ENCODE measurements at regions not wholly inside any gene's neighbourhood (a gene's known extent, or its start where the extent isn't known, plus 50 kb on each side); places are given as distances from the start of the nearest gene placed in this dataset.
"Not testable (repeated sequence)": the region's sequence is repeated elsewhere in the genome, so short reads cannot be mapped to it uniquely, and the experiment has no call there.

DNA sequence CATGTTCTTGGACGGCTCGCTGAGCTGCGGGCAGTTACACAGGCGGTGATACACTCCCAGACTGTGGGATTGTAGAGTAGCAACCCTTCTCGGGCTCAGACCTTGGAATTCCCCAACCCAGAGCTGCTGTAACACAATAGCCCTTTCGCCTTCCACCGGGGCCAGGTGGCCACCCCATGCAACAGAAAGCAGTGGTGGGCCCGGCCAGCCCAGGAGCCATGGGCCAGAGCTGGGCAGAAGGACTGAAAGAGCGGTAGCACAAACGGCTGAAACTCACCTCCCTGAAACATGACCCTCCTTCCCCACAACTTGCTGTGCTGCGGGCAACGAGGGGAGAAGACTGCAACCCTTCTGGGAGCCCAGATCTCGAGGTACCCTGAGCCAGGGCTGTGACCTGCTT, 429.0 kb downstream of the SLITRK1 start:
- DNase-seq, result no peak

DNA sequence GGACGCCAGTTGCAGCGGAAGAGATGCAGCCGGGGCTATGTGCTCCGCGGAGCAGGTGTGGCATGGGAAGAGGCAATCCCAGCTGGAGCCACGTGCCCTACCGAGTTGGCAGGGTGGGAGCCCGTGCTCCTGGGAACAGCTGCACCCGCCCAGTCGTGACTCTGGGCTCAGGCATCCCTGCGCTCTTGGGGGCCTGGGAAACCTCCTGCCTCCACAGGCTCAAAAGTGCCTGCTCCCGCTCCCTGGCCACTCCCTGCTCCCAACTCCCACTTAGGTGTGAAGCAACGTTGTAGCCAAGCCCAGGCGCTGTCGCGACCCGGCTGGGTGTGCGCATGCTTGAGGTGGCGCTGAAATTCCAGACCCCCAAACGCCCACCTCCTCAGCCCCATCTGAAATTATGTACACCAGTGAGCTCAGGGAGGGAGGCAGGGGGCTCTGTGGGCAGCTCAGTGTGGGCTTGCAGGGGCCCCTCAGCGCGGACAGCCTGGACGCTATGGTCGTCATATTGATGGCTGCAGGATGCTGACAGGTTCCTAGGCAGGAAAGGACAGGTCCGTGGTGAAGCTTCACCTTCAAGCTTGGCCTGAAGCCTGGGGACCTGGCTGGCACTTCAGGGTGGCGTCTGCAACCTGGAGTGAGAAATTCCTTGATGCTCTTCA, 429.9 kb downstream of the SLITRK1 start:
- no peak for DNase-seq

DNA sequence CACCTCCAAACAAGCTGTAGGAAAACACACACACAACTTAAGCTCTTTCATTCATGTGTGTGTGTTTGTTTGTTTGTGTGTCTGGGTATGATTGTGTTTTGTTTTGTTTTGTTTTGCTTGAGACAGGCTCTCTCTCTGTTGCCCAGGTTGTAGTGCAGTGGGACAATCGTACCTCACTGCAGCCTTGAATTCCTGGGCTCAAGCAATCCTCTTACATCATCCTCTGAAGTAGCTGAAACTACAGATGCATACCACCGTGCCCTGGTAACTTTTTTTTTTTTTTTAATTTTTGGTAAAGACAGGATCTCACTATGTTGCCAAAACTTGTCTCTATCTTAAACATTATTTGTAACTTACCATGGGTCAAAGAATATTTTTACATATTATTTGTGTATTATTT, 431.7 kb downstream of the SLITRK1 start:
- DNase-seq, result no peak

DNA sequence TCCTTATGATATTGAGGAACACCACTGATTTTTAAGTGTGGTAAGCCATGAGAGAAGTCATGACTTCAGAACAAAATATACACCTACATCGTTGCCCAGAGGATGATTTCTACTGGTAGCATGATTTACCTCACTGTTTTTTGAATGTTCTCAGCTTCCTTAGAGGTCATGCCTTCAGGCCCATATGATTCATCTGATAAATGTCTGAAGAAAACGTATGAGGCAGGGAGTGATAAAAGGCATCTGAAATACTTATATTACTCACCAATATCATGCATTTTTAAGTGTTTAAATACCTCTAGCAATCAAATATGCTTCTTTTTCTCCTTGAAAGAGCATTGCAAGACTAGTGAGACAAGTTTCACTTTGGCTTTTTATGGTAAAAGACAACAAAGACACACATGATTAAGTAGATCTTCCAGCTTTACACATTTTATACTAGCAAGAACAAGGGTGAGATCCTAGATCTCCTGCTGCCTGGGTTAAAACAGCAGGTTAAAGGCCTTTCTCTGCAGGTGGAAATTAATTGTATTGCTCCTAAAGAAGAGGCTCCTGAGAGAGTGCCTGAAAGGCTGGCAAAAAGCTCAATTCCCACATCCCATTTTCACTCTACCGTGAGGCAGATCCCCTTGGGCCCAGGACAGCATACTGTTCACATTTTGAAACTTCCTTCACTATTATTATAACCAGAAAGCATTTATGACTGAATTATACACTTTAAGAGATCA, 432.4 kb downstream of the SLITRK1 start:
- no peak for DNase-seq

DNA sequence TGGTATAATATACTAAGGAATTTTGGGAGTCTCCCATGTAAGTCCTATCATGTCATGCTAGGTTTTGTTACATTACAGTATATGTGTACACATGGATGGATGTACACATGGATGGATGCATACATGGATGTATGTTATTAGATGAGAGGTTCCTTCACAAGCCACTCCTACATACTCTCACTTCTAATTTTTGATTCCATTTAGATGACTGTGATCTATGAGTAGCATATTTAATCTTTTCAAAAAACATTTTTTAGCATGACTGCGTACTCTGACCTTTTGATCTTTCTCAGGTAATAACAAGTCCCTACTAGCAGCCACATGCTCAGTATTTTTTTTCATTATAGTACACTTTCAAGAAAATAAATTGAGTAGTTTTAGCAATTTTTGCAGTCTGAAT, 441.8 kb downstream of the SLITRK1 start:
- no peak for DNase-seq

DNA sequence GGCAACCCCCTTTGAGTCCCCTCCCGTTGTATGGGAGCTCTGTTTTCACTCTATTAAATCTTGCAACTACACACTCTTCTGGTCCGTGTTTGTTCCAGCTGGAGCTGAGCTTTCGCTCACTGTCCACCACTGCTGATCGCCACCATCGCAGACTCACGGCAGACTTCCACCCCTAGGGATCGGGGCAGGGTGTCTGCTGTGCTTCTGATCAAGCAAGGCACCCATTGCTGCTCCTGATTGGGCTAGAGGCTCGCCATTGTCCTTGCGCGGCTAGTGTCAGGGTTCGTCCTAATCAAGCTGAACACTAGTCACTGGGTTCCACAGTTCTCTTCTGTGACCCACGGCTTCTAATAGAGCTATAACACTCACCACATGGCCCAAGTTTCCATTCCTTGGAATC, 442.8 kb downstream of the SLITRK1 start:
- DNase-seq, result not testable (repeated sequence)

DNA sequence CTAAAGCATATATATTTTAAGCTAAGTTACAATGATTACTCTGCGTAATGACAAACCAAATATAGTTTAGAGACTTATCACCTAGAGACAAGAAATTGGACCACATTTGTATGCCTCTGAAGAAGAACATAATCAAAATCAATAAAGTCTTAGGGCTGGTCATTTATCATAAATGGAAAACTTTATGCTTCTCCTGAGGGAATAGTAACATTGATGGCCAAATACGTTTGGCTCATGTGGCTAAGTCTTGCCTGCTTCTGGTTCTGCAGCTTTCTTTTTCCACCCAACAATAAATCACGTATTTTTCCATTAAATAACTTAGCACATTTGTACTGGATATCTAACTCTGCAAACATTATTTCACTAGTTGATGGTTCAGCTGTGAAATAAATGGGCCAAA, 458.4 kb downstream of the SLITRK1 start:
- no peak for DNase-seq

DNA sequence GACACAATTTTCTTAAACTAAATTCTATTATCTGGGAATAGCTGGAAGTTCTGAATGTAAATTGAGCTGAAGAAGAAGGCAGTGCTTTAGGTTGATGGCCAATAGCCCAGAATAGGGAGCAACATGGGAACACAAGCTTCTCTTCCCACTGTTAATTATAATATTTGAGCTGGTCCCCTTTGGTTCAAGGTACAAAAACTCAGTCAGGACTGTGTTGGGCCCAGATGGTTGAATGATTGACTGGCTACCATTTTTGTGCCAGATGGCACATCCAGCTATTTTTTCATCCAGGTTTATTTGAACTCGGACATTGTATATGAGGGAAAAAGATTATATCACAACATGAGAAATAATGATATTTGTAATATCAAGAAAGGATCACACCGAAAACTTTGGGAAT, 458.9 kb downstream of the SLITRK1 start:
- DNase-seq, result no peak

DNA sequence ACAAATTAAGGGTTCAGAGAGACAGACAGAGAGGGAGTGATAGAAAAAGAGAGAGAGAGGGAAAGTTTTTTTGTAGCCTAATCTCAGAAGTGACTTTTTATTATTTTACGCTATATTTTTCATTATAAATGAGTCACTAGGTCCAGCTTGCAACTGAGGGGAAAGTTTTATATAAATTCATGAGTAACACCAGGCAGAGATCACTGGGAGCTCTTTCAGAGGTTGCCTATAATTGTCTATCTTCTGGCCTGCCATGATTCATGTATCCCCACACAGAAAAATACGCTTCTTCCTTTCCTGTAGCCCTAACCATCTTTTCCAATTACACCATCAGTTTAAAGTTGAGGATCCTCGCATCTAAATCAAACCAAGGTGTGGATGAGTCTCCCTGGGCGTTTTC, 467.9 kb downstream of the SLITRK1 start:
- DNase-seq, result no peak

DNA sequence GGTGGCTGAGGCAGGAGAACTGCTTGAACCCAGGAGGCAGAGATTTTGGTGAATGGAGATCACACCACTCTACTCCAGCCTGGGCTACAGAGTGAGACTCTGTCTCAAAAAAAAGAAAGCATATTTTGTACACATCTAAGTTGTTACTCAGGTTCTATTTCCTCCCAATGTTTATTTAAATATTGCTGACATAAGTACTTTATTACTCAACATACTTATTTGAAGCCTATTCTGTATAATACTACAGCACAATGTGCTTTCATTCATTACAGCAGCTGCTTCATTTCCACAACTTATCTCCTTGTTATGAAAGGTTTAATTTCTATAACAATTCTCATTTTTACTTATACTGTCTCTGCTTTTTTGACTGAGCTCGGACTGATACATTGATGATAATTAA, 495.7 kb downstream of the SLITRK1 start:
- DNase-seq, result no peak

DNA sequence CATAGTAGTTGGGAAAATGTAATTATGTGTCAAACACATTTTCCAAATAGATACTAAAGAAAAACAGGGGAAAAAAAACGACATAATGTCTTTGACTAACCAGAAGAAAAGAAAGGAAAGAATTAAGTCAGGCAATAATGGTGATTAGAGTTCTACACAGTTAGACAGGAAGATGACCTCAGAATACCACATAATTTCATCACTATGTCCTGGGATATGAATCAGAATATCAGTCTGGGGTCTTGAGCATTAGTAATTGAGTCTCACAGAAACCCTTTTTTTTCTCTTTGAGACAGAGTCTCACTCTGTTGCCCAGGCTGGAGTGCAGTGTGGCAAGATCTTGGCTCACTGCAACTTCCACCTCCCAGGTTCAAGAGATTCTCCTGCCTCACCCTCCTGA, 503.4 kb downstream of the SLITRK1 start:
- DNase-seq, result no peak

DNA sequence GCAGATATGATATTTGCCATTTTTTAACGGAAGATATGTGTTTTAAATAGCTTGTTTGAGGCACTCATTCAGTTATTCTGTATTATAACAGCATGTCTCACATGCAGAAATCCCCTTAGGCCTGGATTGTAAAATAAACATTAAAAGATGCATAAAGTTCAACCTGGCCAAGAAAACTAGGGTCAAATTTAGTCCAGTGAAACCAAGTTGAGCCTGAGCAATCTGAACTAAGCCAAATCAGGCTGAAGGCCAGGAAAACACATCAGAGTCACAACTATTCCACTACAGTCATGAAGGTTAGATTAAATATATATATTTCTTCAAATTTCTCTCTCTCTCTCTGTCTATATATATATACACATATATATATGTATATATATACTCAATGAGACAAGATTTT, 504.8 kb downstream of the SLITRK1 start:
- no peak for DNase-seq

DNA sequence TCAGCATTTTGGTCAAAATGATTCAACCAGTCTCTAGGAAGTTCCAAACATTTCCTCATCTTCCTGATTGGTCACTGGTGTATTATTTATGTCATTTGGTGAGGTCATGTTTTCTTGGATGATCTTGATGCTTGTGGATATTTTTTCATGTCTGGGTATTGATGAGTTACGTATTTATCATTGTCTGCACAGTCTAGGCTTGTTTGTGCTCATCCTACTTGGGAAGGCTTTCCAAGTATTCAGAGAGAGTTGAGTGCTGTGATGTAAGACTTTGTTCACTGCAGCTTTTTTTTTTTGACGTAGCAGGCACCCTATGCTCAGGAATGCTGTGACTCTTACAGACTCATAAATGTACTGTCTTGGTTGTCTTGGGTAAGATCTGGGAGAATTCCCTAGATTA, 509.5 kb downstream of the SLITRK1 start:
- DNase-seq, result no peak

DNA sequence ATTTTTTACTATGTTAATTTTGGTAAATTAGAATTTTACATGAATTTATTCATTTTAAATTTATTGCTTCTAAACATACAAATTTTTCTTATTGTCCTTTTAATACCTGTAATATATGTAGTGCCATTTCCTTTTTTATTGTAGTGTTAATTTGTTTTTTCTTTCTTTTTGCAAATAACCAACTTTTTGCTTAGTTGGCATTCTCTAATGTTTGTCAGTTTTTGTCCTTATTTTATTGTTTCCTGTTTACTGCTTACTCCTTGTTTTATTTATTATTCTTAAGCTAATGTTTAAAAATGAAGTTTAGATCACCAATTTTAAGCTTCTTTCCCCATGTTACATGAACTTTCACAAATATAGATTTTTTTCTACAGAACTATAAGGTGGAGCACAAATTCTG, 516.6 kb downstream of the SLITRK1 start:
- no peak for DNase-seq

DNA sequence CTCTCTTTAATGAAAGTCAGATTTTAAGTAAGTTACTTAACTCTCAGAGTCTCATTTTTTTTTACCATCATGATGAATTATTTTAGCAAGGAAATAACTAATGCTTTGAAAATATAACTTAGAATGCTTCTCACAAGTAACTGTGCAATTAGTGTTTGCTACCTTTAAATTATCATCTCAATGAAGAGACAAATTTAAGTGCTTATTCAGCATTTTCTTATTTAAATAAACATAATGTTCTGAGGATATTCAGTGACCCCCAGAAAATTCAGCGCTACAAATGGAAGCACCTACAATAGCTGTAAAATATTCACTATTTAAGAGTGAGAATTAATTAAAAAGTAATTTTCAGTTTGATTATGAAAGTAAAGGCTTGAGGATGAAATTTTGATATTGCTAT, 527.2 kb downstream of the SLITRK1 start:
- no peak for DNase-seq

DNA sequence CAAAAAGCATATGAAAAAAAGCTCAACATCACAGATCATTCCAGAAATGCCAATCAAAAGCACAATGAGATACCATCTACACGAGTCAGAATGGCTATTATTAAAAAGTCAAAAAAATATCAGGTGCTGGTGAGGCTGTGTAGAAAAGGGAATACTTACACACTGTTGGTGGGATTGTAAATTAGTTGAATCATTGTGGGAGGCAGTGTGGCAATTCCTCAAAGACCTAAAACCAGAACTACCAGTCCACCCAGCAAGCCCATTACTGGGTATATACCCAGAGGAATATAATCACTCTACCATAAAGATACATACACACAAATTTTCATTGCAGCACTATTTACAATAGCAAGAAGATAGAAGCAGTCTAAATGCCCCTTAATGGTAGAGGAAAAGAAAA, 529.9 kb downstream of the SLITRK1 start:
- no peak for DNase-seq

DNA sequence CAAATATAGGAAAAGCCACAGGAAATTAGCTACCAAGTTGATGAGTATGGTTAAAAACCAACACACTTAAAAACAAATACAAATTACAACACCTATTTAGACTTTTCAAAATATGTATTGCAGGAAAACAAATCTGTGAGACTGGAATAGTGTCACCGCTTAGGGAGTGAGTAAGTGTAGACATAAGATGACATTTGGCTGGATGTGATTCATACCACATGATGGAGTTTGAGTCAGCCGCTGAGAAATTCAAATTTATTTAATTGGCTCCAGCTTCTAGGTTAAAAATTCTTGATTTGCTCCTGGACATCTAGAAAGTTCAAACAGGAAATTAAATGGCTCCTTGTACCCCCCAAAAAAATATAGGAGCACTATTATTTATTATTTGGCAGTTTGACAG, 531.7 kb downstream of the SLITRK1 start:
- DNase-seq, result no peak

DNA sequence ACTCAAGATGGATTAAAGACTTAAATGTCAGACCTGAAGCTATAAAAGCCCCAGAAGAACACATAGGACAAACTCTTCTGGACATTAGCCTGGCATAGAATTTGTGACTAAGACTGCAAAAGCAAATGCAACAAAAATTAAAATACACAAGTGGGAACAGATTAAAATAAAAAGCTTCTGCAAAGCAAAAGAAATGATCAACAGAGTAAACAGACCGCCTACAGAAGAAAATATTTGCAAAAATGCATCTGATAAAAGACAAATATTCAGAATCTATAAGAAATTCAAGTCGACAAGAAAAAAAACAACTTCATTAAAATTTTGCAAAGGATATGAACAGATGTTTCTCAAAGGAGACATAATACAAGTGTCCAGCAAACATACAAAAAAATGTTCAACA, 537.8 kb downstream of the SLITRK1 start:
- DNase-seq, result no peak

DNA sequence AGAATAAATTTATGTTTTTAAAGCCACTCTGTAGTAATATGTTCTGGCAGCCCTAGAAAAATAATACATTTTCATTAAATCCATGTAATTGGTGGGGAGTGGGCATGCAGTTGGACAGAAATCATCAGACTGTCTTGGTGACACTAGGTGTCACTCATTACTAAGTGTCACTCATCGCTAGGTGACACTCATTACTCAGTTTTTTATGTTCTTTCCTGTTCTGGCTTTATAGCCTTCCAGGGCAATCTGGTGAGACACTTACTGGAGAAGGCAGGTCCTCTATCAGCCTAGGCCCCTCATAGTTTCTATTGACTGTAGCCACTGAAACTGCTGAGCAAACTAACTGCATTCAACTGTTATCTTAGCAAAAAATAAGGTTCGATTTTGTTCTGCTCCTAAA, 542.1 kb downstream of the SLITRK1 start:
- no peak for DNase-seq

DNA sequence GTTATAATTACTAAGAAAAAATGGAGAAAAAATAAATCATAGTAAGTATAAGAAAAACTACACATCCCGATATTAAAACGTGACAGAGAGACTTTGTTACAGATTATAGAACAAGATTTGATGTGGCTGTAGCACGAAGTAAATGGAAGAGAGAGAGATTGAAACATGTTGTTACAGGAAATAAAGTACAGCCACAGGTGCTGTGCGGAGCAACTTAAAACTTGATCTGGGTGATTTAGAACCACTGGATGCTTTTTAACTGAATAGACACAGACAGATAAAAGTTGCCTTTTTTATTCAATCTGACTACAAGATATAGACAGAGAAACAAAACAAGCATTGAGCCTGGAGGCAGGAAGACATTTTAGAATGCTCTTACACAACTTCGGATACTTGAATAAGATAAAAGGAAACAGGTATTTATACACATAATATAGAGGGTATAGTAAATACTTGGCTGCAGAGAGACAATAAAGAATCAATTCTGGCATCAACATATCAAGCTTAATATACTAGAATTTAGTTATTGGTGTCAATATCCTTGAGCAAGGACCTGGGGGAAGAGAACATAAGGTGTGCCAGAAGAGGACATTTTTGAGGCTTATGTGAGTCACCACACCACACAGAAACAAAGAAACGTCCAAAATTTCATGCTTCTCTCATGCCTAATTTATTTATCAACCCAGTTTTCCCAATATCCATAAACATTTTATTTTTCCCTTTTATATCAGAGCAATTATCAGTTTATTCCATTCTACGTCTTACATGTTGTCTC, 548.5 kb downstream of the SLITRK1 start:
- no peak for DNase-seq

DNA sequence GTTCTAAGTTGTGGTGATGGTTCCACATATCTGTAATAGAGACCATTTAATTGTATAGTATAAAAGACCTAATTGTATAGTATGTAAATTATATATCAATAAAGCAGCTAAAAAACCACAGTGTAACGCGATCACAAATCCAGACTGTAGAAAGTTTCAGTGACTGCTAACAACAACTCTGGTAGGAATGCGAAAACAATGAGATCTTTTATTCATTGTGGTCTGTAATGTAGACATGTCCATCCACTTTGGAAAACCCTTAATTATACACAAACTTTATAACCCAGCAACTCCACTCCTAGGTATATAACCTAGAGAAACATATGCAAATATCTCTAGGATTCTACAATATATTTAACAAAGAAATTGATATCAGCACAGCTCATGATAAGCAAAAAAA, 549.5 kb downstream of the SLITRK1 start:
- no peak for DNase-seq

DNA sequence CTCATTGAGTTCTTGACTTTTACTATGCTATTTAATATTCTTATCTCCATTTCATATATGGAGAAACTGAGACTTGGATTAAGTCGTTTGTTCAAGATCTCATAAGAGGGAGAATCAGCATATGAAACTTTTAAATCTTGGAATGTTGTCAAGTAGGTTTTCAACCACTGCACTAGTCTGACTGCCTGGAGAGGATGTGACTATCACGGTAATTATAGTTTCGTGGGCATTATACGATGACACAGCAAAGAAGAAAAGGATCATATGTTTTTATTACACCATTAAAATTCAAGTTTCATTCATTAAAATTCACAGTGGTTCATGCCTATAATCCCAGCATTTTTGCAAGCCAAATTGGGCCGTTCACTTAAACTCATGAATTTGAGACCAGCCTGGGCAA, 555.2 kb downstream of the SLITRK1 start:
- DNase-seq, result no peak

DNA sequence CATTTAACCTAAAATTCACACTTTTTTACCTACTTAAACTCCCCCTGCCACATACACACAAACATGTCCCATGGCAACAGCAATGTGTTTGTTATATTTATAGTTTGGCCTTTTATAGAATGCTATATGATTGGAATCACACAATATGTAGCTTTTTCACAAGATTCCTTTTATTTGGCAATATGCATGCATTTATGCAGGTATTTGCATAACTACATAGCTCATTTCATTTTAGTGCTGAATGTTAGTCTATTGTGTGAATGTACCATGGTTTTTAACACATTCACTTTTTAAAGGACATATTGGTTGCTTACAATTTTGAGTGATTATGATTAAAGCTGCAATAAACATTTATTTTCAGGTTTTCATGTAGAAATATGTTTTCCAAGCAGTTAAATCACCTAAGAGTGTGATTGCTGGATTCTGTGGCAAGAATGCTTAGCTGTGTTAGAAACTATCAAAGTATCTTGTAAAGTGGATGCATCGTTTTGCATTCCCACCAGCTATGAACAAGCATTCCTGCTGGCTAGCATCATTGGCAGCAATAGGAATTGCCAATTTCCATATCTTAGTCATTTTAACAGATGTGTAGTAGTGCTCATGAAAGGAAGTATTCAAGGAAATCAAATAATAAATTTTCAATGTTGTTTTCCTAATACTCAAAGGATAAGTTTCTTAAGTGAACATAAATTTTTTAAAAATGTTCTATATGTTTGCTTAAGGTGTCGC, 557.0 kb downstream of the SLITRK1 start:
- DNase-seq, result no peak
